Osteoblast (primary cell): ENCODE measurements at regions not wholly inside any gene's neighbourhood (a gene's known extent, or its start where the extent isn't known, plus 50 kb on each side); places are given as distances from the start of the nearest gene placed in this dataset.

ENCODE experiments used
- DNase-seq: peaks from one replicate; pipeline ENCODE4 v3.0.0; 2011; ENCODE audit warnings: low spot score, mixed read lengths; ENCODE audit not compliant: insufficient read length; ENCODE audit errors: missing footprints
- H2AFZ ChIP-seq: 2 replicates; pipeline ENCODE4 v1.6.0; 2011; ENCODE audit warnings: mild to moderate bottlenecking, low read length
- H3K27ac ChIP-seq: 2 replicates; pipeline ENCODE4 v1.5.1; 2011; ENCODE audit warnings: mild to moderate bottlenecking, low read depth, low read length, moderate library complexity
- H3K27me3 ChIP-seq: 2 replicates; pipeline ENCODE4 v1.6.0; 2012; ENCODE audit warnings: mild to moderate bottlenecking, control low read depth, inconsistent platforms, low read length, moderate library complexity; ENCODE audit not compliant: insufficient read depth
- H3K36me3 ChIP-seq: 2 replicates; pipeline ENCODE4 v1.5.1; 2011; ENCODE audit warnings: mild to moderate bottlenecking, low read length, control low read depth, moderate library complexity; ENCODE audit not compliant: insufficient read depth
- H3K4me1 ChIP-seq: 2 replicates; pipeline ENCODE4 v1.5.1; 2011; ENCODE audit warnings: mild to moderate bottlenecking, low read length, control low read depth, moderate library complexity; ENCODE audit not compliant: insufficient read depth
- H3K4me2 ChIP-seq: 2 replicates; pipeline ENCODE4 v1.6.0; 2011; ENCODE audit warnings: mild to moderate bottlenecking, low read length; ENCODE audit not compliant: insufficient read depth
- H3K4me3 ChIP-seq: fragments of 200-600 bp; sonication (generic); 3 replicates; pipeline ENCODE4 v1.5.1; 2012; ENCODE audit warnings: mild to moderate bottlenecking, low read length, inconsistent platforms; ENCODE audit not compliant: insufficient read depth
- H3K79me2 ChIP-seq: 2 replicates; pipeline ENCODE4 v1.6.0; 2012; ENCODE audit warnings: mild to moderate bottlenecking, low read length, control low read depth, inconsistent platforms; ENCODE audit not compliant: insufficient read depth
- H3K9me3 ChIP-seq: 2 replicates; pipeline ENCODE4 v1.5.1; 2011; ENCODE audit warnings: low read depth, low read length, control low read depth
- H4K20me1 ChIP-seq: 2 replicates; pipeline ENCODE4 v1.6.0; 2012; ENCODE audit warnings: mild to moderate bottlenecking, low read length, control low read depth; ENCODE audit not compliant: insufficient read depth
- CTCF ChIP-seq: IDR thresholded peaks from 2 replicates; pipeline ENCODE4 v1.5.1; 2011; ENCODE audit warnings: mild to moderate bottlenecking, low read depth, low read length, moderate library complexity; ENCODE audit errors: extremely low read depth

DNA sequence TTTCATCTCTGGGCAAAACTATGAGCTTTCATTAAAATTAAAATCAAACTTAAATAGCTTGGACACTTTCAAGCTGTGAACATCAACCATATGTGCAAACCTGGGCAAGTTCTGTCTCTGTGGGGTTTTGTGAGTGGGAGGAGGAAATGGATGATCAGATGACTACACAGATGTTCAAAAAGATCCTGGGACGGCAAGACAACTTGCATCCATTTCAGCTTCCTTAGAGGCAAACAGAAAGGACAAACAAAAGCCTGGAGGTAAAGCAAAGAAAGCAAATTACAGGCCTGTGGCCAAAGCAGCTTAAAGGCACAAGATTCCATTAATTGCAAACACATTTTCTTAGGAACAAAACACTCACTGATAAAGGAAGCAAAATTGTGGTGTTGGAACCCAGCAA is 222.2 kb downstream of the NEBL start:
- no peak for TF ChIP-seq CTCF
- no peak for DNase-seq
- no peak overlapping the region for H3K4me2 ChIP-seq

DNA sequence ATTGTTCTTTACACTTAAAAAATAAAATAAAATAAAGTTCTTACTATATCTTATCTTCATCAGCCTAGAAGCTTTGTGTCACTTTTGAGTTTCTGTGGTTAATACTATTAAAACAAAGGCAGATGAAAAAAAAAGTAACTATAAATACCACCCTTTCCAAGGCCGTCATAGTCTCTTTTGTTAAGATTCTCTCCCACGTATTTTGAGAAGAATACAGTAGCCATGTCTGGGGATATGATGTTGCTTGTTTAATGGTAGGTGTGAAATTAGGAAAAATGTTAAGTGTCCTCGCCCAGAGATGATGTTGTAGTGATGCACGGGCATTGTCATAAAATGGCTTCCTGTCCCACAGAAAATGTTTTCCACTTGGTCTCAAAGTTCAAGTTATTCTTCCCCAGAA is 223.9 kb downstream of the NEBL start:
- H3K27me3 ChIP-seq: no peaks in the 10 kb centered on the region
- no peaks in the 10 kb centered on the region for H3K9me3 ChIP-seq
- no peak overlapping the region for H3K4me3 ChIP-seq
- no peak overlapping the region for H2AFZ ChIP-seq
- H4K20me1 ChIP-seq: no peaks in the 10 kb centered on the region
- no peaks in the 10 kb centered on the region for H3K79me2 ChIP-seq
- DNase-seq: no peak
- no peaks in the 10 kb centered on the region for H3K36me3 ChIP-seq
- H3K27ac ChIP-seq: no peak overlapping the region
- H3K4me1 ChIP-seq: no peaks in the 10 kb centered on the region
- no peak for TF ChIP-seq CTCF
- no peak overlapping the region for H3K4me2 ChIP-seq

More for the DNA sequence above, 222.2 kb downstream of the NEBL start:
- Histone ChIP-seq H2AFZ (no peak overlapping the region), H3K79me2 (no peaks in the 10 kb centered on the region), H3K9me3 (no peaks in the 10 kb centered on the region), H3K27me3 (no peaks in the 10 kb centered on the region), H3K4me1 (no peaks in the 10 kb centered on the region), H3K36me3 (no peaks in the 10 kb centered on the region), H3K4me3 (no peak overlapping the region), H3K27ac (no peak overlapping the region), H4K20me1 (no peaks in the 10 kb centered on the region)

GRCh38 chr10:20672741-20673140 is 224.4 kb downstream of the NEBL start:
- H3K27me3 ChIP-seq: no peaks in the 10 kb centered on the region
- no peak overlapping the region for H3K27ac ChIP-seq
- no peaks in the 10 kb centered on the region for H3K36me3 ChIP-seq
- no peak overlapping the region for H3K4me3 ChIP-seq
- H3K4me2 ChIP-seq: no peak overlapping the region
- no peaks in the 10 kb centered on the region for H3K4me1 ChIP-seq
- H3K79me2 ChIP-seq: no peaks in the 10 kb centered on the region
- H3K9me3 ChIP-seq: no peaks in the 10 kb centered on the region
- TF ChIP-seq CTCF: no peak
- DNase-seq: no peak
- no peak overlapping the region for H2AFZ ChIP-seq
- H4K20me1 ChIP-seq: no peaks in the 10 kb centered on the region

GRCh38 chr10:20670579-20670978 is 226.5 kb downstream of the NEBL start:
- Histone ChIP-seq H3K79me2 (no peaks in the 10 kb centered on the region), H4K20me1 (no peaks in the 10 kb centered on the region), H3K36me3 (no peaks in the 10 kb centered on the region), H3K4me2 (no peak overlapping the region), H3K9me3 (no peaks in the 10 kb centered on the region), H3K4me3 (no peak overlapping the region), H3K27me3 (no peaks in the 10 kb centered on the region), H3K27ac (no peak overlapping the region), H3K4me1 (no peaks in the 10 kb centered on the region), H2AFZ (no peak overlapping the region)
- no peak for TF ChIP-seq CTCF
- no peak for DNase-seq
